ENCODE measurements at regions not wholly inside any gene's neighbourhood (a gene's known extent, or its start where the extent isn't known, plus 50 kb on each side); places are given as distances from the start of the nearest gene placed in this dataset.
A peak's percentile ranks its signal among the peaks of the same experiment; 100 is the strongest.

- DNase-seq: no peak
These were observed 126.8 kb upstream of the PSMD7 start for GRCh38 chr16:74169687-74170376.

- DNase-seq: no peak
These were observed 127.5 kb upstream of the PSMD7 start for GRCh38 chr16:74169066-74169465.

DNA sequence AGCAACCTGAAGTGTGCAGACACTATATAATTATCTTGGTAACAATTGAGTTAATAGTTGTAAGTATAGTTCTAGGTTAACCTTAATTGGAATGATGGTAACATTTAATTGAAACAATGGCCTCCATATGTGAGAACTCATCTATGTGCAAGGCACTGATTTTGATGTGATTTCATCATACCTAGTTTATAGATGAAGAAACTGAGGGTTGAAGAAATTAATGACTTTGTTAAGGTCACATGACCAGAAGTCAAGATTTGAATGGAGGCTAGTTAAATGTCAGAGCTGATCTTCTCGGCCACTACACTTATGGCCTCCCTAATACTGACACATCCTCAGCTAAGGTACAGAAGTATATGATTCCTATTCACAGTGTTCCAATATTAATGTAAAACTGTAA, 128.2 kb upstream of the PSMD7 start:
- no peak for DNase-seq

DNA sequence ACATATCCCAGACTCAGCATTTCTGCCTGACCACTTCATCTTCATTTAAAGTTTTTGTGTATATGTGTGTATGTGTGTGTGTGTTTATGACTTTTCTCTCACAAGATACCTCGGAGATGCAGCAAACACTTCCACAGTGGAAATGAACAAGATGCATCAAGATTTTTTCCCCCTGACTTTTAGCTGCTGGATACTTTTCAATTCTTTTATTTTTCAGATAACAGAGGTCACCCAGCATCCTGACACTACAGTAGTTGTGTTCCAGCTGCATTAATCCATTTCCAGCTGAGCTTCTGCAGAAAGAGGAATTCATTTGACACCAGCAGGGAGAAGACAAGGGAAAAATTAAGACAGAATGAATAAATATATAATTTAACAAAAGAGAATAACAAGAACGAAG, 130.2 kb upstream of the PSMD7 start:
- DNase-seq: no peak

DNA sequence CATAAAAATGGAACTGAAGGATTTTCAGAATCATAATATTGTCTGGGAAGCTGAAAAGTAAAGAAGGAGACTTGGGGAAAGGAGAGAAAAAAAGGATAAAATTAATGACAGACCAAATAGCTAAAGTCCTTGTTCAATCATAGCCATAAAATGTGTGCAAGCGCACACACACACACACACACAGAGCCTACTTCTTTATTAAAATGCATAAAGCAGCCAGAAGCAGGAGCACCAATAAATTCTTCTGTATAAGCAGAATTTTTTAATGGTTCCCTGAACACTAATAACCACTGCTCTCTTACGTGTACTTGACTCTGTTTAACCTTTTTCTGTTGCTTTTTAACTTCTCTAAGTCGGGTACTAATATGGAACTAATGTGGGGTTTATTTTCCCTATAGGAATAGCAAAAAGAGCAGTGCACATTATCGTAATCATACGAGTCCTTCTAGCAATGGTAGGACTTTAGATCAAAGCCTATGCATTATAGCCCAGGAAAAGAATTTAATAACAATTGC, 131.0 kb upstream of the PSMD7 start:
- DNase-seq: no peak

GRCh38 chr16:74160759-74161158, 135.9 kb upstream of the PSMD7 start:
- DNase-seq: no peak

- DNase-seq: no peak
These were observed 142.8 kb upstream of the PSMD7 start for GRCh38 chr16:74153773-74154172.

DNA sequence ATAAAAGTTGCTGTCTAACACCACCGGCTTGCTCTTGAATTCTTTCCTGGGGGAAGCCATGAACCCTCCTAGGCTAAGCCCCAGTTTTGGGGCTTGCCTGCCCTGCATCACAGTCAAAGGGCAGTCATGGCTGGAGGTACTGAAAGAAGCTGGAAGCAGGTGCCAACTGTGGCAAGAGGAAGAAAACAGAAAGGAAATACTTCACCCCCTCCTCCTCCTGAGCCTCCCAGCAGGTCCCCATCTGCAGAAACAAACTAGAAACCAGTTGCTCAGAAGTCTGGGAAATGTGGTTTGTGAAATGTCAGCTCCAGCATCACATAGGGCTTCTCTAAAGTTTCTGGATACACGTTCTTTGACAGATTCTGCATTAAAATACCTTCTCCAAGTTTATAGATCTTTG, 150.0 kb upstream of the PSMD7 start:
- no peak for DNase-seq

DNA sequence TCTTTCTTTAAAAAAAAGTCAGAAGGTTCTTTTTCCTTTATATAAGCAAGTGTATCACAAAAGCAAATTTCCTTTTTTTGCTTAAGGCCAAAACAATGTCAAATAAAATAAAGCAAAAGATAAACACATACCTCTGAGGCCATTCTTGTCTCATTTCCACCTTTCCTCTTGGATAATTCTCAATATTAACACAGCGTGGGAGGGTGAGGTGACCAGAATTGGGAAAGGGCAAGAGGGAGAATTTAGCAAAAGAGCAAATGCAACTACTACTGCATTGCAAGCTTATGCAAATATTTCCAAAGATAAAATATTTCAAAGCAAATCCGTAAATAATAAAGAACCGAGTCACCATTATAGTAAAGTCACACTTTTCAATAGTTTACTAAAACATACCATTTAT, 153.4 kb upstream of the PSMD7 start:
- DNase-seq: no peak

DNA sequence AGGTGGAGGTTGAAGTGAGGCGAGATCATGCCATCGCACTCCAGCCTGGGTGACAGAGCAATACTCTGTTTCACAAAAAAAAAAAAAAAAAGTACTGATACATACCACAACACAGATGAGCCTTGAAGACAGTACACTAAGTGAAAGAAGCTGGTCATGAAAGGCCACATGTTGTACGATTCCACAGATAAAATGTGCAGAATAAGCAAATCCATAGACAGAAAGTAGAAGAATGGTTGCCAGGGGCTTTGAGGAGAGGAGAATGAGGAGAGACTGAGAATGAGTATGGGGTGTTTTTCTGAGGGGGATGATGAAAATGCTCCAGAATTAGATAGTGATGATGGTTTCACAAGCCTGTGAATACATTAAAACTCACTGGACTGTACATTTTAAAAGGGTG, 155.6 kb upstream of the PSMD7 start:
- no peak for DNase-seq

DNA sequence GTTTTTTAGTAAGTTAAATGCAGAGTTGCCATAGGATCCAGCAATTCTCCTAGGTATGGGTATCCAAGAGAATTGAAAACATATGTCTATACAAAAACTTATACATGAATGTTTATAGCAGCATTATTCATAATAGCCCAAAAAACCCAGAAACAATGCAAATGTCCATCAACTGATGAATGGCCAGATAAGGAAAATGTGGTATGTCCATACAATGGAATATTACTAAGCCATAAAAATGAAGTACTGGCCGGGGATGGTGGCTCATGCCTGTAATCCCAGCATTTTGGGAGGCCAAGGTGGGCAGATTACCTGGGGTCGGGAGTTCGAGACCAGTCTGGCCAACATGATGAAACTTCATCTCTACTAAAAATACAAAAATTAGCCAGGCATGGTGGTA, 156.1 kb upstream of the PSMD7 start:
- no peak for DNase-seq

DNA sequence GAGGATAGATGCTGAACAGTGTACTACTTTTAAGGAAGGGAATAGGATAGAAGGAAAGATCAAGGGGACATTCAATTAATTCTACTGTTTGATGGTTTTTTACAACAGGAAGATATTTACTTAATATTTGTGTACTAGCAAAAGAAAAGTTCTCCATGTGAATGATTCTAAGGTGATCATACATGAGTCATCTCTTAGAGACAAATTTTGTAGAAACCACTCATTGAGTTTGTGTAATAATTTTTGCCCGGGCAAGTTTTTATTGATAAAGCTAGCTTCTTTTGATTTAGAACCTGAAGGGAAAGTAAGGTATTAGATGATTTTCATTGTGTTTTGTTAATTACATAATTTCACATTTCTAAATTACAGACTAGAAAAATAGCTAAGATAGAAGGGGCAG, 172.8 kb upstream of the PSMD7 start:
- DNase-seq: no peak

- no peak for DNase-seq
These were observed 173.4 kb upstream of the PSMD7 start for GRCh38 chr16:74123195-74123594.

DNA sequence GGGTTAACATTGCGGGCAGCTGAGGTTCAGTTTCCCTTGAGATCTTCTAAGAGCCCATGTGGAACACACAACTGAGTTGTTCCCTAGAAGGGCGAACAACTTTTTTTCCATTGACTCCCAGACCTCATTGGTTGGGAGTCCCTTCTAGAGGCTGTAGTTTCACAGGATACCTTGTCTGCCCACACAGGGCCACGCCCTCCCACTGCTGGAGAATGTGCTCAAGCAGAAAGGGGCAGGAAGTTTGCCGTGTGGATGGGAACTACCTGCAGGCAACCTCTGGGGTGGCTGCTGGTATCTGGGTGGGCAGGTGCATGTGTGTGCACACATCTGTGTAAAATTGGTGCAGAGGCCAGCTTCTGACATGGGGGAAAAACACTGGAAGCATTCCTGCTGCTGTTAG, 178.8 kb upstream of the PSMD7 start:
- no peak for DNase-seq

DNA sequence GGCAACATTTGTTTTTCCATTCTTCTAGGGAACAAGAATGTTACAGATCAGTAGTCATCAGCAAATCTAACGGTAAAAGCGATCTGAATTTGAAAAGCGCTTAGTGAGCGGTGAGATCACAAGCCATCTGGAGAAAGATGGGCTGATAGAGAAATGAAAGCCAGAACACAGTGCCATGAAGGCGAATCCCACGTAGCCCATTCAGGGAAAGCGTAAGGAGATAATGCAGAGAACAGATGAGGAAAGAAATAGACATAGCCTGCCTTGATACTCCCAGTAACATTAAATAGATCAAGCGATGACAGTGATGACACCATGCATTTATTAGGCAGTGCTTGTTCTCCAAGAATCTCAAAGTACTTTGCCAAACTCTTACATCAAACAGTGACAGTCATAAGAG, 183.1 kb upstream of the PSMD7 start:
- DNase-seq: no peak

DNA sequence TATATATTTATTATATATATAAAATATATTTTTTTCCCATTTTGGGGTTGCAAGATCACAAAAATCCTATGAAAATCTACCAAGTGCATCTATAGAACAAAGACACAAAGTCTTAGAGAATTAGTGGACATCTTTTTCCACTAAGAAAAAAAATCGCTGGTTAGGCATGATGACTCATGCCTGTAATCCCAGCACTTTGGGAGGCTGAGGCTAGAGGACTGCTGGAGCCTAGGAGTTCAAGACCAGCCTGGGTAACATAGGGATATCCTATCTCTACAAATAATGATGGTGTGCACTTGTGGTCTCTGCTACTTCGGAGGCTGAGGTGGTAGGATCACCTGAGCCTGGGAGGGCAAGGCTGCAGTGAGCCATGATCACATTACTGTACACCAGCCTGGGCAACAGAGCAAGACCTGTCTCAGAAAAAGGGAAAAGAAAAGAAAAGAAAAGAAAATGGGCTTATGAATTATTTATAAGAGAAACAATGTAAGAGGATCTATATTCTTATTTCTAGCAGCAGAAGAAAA, 185.1 kb upstream of the PSMD7 start:
- DNase-seq: no peak

GRCh38 chr16:74107795-74108610, 188.6 kb upstream of the PSMD7 start:
- peak; percentile 6 for DNase-seq

- no peak for DNase-seq
These were observed 192.6 kb upstream of the PSMD7 start for GRCh38 chr16:74104022-74104421.

DNA sequence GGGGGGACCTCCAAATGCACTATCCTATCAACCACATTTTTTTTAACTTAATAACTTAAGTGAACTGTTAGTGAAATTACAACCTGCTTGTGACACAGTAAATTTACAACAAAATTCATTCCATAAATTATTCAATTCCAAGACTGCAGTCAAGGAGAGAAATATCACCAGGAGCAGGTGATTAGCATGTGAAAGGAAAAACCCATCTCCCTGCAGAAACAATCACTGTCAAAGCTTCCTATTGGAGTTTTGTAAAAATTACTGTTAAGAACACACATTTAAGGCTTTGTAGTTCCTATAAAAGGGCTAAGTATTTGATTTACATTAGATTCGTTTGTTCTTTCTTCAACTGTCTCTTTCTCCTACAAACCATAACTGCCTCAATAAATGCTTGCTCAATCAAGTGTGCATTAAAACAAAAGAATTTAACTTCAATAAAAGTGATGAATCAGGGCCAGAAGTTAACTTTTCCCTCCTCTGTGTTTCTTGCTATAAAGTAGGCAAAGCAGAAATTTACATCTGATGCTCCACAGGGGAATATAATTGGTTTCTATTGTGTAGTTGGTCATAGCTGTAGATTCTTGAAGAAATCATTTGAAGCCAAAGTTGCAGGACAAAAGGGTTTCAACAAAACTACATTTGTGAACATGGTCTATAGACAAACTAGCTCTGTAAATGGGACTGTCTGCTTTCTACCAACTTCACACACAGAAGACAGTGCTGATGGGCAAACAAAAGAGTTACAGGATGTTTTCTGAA, 195.1 kb upstream of the PSMD7 start:
- DNase-seq: no peak

GRCh38 chr16:74100395-74101326, 196.0 kb upstream of the PSMD7 start:
- DNase-seq: no peak

- DNase-seq: no peak
These were observed 197.1 kb upstream of the PSMD7 start for GRCh38 chr16:74099530-74099929.

DNA sequence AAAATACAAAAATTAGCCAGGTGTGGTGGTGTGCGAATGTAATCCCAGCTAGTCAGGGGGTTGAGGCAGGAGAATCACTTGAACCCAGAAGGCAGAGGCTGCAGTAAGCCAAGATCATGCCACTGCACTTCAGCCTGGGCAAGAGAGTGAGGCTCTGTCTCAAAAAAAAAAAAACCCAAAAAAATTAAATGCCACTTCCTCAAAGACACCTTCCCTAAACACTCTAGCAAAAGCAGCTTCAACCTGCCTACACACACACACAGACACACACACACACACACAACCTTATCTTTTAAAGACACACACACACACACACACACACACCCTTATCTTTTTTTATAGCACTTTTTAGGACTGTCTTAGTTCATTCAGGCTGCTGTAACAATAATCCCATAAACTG, 201.7 kb upstream of the PSMD7 start:
- no peak for DNase-seq
